Hippocampal formation (tissue), 2 donors: ENCODE measurements at regions not wholly inside any gene's neighbourhood (a gene's known extent, or its start where the extent isn't known, plus 50 kb on each side); places are given as distances from the start of the nearest gene placed in this dataset.
"Not testable (repeated sequence)": the region's sequence is repeated elsewhere in the genome, so short reads cannot be mapped to it uniquely, and the experiment has no call there.

Source experiments
- DNase-seq, 2 donors: peaks; one replicate each; lab custom pipeline; 2025; lab: John Stamatoyannopoulos, UW

DNA sequence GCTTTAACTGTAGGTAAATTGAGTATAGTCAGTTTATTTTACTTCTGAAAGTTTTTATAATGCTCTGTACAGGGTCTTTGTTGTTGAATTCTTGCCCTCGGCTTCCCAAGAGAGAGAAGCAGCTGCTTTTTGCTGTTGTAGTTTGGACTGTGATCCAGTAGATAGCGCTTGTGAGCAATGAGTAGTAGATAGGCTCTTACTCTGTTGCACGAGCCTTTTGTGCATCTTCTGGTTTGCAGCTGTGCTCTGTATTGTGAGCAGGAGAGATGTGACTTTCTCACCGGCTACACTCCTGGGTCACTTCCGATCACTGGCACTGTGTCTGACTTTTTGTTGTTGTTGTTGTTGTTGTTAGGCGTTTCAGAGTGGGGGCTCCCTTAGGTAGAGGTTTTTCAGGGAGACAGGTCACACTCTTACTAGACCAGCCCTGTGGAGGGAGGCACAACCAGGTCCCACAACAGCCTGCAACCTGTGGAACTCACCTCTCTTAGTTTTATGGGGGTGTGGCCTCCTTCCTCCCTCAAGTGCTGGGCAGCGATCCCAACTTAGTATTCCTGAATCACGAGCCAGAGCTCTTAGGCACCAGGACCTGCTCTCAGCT is 822.1 kb upstream of the GALNTL6 start:
- DNase-seq: no peak

DNA sequence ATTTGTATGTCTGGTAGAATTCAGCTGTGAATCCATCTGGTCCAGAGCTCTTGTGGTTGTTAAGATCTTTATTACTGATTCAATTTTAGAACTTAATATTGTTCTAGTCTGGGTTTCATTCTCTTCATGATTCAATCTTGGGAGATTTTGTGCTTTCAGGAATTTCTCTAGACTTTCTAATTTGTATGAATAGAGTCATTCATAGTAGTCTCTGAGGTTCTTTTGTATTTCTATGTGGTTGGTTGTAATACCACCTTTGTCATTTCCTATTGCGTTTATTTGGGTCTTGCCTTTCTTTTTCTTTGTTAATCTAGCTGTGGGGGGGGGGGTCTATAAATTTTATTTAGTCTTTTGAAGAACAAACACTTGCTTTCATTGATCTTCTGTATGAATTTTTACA is 824.8 kb upstream of the GALNTL6 start:
- no peak for DNase-seq

DNA sequence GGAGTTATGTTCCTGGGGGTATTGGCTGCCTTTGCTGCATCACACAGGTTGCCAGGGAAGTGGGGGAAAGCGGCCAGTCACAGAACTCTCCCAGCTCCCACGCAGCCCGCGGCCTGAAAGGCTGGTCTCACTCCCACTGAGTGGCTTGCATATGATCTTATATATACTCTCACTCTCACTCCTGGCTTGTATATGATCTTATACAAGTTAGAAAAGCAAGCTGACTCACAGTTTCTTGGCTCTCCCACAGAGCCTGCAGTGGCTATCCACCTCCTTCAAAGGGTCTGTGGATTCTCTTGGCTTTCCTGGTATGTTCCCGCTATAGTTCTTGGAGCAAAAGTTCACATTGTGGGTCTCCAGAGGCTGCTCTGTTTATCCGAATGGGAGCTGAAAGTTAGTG is 833.5 kb upstream of the GALNTL6 start:
- no peak for DNase-seq

DNA sequence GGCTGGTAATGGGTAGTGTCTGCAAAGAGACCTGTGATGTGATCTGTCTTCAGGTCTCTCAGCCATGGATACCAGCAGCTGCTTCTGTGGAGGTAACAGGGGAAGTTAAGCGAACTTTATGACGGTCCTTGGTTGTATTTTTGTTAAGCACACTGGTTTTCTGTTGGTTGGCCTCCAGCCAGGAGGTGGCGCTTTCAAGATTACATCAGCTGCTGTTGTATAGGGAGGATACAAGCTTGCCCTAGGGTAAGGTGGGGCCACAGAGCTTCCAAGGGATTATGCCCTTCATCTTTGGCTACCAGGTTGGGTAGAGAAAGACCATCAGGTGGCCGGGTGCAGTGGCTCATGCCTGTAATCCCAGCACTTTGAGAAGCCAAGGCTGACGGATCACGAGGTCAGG is 834.2 kb upstream of the GALNTL6 start:
- no peak for DNase-seq

DNA sequence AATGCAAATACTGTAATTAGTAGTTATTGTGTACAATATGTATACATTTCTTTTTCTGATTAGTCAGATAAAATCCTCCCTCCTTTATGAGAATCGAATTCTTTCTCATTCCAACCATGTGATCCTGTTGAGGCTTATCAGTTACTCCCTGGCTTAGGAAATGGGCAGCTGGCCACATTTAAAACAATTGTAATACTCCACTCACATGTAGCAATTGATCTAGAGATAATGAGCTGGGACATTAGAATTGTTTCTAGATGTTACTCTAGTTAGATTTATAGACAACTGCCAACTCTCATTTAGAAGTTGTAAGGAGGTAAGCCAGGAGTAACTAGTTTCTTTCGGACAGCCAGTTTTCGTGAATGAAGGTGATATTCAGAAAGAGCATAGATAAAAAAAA is 859.3 kb upstream of the AADAT start:
- no peak for DNase-seq

DNA sequence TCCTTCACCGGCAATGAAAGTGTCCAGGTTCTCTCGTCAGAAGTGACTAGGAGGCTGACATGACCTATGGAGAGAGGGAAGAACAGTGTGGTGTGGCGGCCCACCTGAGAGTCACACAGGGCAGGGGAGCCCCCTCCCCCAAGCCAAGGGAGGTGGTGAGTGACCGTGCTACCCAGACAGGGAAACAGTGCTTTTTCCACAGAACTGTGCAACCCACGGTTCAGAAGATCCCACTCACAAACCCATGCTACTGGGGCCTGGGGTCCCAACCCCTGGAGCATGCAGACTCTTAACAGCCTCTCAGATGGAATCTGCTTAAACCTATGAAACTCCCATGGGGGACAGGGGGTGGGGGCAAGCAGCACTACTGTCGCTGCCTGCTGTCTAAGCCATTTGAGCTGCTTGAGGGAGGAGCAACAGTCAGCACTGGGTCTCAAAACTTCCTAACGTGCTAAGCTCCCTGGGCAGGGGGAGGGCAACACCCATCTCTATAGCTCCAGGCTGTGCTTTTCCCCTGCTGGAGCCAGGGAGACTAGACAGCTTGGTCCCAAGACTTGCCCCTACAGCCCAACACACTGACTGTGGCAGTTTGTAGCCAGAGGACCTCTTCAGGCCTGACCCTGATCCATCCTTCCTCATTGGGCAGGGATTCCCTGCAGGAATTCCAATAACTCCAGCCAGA is 850.4 kb upstream of the AADAT start:
- DNase-seq: no peak

DNA sequence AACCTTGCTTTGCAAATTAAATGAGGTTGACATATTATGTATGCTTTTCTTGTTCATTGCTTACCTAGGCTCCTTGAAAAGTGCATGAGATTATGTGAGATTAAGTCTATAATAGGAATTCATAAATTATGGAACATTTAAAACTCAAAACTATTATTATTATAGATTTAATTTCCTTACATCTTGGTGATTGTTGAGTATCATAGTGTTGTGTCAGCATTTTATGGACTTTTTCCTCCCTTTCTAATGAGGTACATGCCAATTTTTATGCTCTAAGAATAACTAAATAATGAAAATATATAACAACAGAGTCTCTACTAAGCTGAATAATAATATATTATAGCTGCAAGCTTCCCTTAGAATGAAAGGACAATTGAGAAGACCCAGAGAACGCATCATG is 848.8 kb upstream of the AADAT start:
- no peak for DNase-seq

DNA sequence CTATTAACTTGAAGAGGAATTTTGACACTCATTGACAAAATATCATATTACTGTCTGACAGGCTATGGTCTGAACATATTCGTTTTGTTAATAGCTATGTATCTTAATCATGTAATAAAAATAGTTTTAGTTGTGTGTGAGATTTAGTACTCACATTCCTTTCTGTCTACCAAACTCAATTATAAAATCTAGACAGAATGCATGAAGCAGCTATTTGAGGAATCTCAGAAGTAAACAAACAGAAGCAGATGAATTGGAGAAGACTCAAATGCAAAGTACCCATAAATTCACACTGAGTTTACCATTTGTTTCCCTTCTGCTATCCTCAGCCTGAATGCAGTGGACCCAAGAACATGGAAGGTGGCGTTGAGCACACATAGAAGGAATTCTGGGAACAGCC is 841.6 kb upstream of the AADAT start:
- no peak for DNase-seq

DNA sequence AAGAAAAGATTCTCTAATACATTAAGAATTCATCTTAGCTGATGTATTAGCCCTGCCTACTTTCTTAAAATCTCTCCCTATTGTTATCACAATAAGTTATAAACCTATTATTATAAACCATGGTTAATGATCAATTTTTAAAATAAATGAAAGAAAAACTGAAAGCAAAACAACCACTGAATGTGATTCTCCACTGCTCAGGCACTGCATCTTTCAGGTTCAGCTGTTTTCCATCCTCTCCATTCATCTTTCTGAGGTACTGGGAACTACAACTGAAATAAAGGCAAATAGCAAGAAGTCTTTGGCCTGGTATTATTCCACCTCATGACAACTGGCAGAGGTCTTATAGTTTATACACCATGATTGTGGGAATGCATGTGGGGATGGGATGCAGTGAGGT is 798.9 kb upstream of the AADAT start:
- DNase-seq: no peak

DNA sequence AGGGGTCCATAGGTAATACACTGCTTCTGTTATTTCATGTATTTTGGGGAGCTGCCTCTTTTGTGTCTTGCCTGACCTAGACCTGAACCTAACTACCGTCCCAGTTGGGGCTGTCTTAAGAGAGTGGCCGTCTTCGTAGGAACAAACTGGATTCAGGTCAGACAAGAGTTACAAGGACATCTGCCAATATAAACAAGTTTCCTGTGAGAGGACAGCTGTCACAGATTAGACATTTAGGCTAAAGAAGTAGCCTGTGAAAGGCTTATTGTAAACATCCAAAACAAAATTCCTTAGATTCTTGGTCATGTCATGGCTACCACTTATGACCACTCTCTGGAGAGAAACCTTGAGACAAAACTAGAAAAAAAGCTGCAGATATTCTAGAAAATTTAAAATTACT is 797.6 kb upstream of the AADAT start:
- DNase-seq: no peak

DNA sequence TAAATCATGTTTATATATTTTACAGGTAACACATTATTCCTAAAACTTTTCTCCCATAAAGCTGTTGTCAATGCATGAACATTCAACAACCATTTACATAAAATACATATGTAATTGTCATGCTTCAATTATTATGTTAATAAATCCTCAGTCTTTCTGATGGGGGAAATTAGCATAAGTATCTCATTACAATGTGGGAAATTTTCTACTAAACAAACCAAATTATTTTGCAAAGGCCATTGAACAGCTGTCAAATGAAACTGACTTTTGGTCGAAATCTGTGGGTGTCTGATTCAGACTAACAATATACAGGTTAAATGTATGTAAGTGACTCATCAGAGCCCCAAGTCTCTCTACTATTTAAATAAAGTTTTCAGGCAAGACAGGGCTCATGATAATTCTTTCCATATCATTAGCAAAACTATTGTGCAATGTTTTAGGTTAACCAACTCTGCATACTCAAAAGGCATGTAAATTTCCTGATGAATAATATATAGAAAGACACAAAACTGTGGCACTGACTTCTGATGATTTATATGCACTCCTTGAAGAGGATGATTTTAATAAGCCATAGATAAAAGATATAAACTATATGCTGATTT is 795.3 kb upstream of the AADAT start:
- no peak for DNase-seq

DNA sequence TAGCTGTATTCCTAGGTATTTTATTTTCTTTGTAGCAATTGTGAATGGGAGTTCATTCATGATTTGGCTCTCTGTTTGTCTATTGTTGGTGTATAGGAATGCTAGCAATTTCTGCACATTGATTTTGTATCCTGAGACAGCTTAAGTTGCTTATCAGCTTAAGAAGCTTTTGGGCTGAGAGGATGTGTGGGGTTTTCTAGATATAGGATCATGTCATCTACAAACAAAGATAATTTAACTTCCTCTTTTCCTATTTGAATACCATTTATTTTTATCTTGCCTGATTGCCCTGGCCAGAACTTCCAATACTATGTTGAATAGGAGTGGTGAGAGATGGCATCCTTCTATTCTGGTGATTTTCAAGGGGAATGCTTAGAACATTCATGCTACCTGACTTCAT is 791.9 kb upstream of the AADAT start:
- not testable (repeated sequence) for DNase-seq

DNA sequence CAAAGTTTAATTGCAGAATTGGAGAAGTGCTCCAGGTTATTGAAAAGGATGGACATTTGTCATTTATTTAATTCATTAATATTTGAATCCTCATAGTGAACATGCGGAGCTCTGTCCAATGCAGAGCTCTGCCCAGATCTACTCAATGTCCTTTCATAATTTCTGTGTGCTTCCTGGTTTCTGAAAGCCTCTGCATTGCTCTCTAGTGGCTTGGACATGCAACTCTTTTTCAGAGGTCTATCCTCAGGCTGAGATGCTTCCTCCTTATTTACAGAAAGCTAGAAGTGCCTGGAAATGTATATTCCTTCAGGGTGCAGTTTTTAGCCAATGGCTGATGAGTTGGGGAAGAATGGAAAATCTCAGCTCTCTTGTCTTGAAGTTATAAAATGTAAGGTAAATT is 786.1 kb upstream of the AADAT start:
- DNase-seq: no peak

DNA sequence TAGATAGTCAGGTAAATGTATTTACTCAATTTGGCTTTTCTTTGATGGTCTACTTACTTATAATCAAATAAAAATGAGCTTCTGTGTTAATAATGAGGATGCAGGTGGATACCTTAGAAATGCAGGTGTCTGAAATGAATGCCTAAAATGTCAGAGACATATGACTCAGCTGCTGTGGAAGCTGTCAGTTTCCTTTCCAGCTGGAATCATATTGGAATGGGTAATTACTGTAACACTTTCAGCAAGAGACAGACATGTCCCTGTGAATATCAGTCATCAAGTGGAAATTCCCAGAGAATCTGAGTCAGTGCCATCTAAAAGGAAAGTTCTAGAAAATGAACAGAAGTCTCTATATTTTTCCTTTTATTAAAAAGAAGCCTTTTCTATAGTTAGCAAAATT is 783.0 kb upstream of the AADAT start:
- DNase-seq: no peak

DNA sequence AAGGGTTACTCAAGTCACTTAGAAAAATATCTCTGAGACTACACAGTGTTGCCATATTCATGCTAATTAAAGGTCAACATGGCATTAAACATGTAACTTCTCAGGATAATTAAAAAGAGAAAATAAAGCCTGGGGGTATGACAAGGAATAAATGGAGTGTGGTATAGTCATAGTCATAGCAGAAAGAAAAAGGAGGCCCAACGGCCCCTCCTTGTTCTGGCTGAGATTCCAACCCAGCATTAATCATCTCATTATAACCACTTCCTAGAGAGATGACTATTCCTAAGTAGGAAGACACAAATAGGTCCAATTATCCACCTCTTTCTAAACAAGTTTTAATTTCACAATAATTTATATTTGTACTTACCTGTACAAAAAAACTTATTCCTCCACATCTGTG is 778.4 kb upstream of the AADAT start:
- no peak for DNase-seq

DNA sequence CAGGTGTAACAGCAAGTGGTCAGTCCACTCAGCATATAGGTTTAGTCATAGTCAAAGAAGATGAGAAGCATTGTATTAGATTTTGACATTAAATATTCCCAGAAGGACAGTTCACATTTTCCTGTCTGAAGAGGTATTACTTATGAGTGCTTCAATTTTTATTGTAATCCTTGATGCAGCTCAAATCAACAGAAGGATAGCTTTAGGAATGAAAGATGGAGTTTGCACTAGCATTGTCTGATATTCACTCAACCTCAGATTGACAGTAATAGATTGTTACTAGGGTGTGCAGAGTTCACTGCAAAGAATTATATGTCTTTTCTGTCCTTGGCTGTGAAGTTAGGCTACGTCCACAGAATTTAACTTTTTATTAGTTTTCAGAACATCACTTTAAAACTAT is 764.3 kb upstream of the AADAT start:
- no peak for DNase-seq

DNA sequence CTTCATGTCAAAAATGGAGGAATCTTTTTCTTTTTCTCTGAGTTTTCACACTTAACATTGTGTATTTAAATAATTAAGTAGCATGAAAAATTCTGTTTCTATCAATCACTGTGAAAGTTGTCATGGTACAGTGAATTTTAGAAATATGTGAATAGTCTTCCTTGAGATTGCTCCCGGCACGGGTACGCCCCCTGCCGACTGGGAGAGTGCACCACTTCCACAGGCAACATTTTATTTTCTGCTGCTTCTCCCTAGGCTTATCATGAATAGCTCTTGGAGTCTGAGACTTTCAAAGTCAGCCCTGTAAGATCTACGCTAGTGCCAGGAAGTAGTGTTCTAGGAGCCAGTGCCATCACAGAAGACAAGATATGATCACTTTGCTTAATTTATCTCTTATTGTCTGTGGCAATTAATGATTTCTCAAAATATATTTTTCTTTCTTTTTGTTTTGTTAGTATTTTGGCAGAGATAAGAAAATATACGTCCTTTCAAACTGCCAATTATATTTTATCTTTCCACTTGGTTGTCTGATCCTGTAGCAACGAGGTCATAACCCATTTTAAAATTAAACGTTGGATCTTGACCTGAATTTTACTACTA is 763.8 kb upstream of the AADAT start:
- no peak for DNase-seq

DNA sequence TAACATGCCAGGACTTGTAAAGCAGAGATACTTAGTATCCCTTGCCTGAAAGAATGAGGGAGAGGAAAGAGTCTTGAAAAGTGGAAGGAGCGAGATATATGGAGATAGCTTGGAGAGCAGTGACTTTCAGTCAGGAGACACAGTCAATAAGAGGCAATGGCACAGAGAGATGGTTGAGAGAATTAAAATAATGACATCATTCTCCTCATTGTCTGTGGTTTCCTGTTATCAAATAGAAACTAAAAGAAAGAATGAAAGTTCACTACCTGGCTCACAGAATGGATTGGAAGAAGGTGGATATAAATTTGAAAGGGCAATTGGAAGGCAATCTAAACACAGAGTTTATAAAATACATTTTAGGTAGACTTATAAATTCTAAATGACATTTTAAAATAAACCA is 760.2 kb upstream of the AADAT start:
- no peak for DNase-seq

DNA sequence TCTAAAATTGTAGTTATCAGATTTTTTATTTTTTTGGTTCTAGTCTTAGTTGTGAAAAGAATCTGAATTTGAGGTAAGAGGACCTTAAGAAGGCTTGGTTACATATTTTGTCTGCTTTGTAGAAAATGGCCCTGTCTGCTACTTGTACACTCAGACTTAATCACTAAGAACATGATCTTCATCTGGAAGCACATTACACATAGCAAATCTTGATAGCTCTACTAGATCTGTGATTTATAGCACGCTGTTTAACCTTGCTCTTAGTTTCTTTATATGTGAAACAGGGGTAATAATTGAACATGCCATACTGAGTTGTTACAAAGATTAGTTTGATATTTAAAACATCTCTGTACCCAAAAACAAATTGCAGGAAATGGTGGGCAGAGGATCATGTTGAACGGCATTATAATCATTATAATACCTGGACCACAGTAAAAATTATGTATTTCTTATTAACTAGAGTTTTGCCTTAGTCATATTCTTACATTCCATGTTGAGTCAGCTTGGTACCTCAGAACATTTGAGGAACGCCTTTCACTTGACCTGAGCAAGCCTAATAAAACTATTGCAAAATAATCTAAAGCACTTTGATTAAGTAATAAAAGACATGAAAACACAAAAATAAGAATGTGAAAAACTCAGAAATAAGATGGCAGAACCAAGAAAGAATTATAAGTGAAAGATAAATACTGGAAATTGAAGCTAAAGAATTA is 738.0 kb upstream of the AADAT start:
- no peak for DNase-seq

DNA sequence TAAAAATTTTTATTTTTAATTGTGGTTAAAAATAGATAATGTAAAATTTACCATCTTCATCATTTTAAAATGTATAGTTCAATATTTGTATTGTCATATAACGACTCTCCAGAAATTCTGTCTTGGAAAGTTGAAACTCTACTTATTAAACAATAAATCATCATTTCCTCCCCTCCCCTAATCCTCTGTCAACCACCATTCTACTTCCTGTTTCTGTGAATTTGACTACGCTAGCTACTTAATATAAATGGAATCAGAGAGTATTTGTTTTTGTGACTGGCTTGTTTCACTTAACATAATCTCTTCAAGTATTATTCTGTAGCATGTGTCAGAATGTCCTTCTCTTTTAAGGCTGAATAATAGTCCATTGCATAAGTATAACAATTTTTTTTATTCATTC is 729.0 kb upstream of the AADAT start:
- DNase-seq: no peak

DNA sequence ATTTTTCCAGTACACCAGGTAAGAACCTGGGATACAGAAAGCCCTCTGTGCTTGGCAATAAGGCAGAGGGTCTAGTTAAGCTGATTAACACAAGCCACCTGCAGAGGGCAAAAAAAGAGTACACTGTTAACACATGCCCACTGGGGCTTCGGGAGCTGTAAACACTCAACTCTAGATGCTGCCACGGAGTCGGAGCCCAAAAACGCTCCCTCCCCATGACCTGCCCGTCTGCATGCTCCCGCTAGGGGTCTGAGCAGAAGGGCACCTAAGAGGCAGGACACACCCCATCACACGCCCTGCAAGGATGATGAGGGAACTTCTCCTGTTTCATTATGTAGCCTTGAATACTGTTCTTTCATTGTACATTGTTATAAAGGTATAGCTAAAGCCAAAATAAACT is 715.6 kb upstream of the AADAT start:
- no peak for DNase-seq

DNA sequence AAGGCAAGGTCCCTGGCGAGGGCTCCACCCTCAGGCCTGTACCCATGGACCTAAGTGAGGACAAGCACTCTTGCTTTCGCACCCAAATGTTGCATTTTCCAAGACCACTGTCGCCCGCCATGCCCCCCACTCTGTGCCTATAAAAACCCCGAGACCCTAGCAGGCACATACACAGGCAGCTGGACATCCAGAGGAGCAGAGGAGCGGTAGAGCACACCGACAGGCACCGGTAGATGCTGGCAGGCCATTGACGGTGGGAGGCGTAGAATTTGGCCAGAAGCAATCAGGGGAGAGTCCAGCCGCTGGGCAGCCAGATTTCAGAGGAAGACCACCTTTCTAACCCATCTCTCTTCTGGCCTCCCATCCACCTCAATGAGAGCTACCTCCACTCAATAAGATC is 715.2 kb upstream of the AADAT start:
- no peak for DNase-seq

DNA sequence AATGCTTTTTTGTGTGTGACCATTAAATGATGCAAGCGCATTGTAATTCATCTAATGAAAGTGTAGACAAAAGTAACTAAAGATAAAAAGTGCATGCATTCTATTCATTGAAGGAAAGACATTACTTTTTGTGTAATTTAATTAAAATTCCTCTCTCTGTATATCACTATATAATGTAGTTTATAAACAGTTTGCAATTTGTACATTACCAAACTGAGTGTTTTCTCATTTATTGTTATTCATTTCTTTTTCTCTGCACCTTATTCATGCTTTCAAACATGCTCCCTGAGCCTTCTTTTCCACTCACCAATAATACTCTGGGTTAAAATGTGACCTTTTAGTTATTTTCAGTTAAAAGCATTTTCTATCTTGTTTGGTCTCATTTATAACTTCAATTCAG is 713.7 kb upstream of the AADAT start:
- DNase-seq: no peak
